ENCODE measurements at regions not wholly inside any gene's neighbourhood (a gene's known extent, or its start where the extent isn't known, plus 50 kb on each side); places are given as distances from the start of the nearest gene placed in this dataset.
A peak's percentile ranks its signal among the peaks of the same experiment; 100 is the strongest.

DNA sequence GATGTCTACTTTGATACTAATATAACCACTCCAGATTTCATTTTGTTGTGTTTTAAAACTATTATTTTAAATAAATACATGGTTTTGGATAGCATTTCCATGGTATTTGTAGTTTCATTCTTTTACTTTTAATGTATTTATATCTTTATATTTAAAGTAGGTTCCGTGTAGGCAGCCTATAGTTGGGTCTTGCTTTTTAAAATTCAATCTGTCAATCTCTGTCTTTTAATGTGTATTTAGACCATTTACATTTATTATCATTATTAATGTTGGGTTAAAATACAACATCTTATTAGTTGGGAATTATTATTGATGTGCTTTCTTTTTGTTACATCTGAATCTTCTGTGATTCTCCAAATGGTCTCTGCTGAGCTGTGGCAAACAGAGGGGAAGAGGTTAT, 412.1 kb downstream of the NPIPA7 start:
- TF ChIP-seq, protein P1, sequence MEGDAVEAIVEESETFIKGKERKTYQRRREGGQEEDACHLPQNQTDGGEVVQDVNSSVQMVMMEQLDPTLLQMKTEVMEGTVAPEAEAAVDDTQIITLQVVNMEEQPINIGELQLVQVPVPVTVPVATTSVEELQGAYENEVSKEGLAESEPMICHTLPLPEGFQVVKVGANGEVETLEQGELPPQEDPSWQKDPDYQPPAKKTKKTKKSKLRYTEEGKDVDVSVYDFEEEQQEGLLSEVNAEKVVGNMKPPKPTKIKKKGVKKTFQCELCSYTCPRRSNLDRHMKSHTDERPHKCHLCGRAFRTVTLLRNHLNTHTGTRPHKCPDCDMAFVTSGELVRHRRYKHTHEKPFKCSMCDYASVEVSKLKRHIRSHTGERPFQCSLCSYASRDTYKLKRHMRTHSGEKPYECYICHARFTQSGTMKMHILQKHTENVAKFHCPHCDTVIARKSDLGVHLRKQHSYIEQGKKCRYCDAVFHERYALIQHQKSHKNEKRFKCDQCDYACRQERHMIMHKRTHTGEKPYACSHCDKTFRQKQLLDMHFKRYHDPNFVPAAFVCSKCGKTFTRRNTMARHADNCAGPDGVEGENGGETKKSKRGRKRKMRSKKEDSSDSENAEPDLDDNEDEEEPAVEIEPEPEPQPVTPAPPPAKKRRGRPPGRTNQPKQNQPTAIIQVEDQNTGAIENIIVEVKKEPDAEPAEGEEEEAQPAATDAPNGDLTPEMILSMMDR (IDR thresholded peaks at IDR 0.05; ENCODE audit: insufficient read depth, low read depth, low read length, missing control alignments) = no peak
- H3K4me3 ChIP-seq (ENCODE audit: low read depth, low read length) = no peak overlapping the region
- DNase-seq (ENCODE audit: low read depth) = no peak

DNA sequence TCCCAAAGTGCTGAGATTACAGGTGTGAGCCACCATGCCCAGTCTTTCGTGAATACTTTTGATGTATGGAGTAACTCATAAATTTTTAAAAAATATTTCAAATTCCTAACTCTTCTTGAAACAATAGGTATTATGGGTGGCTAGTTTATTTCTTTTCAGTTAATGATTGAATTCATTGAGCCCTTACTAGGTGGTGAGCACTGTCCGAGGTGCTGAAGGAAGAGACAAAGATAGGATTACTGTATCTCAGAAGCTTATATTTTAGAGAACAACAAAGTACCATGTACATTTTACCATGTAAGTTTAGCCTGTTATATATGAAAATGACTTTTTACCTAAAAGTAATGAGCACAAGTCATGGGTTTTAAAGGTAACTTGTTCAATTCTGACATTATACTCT, 418.3 kb downstream of the NPIPA7 start:
- TF ChIP-seq, protein P1 (IDR thresholded peaks at IDR 0.05; ENCODE audit: insufficient read depth, low read depth, low read length, missing control alignments) = no peak
- H3K4me3 ChIP-seq (ENCODE audit: low read depth, low read length) = no peak overlapping the region
- DNase-seq (ENCODE audit: low read depth) = peak; percentile 1

DNA sequence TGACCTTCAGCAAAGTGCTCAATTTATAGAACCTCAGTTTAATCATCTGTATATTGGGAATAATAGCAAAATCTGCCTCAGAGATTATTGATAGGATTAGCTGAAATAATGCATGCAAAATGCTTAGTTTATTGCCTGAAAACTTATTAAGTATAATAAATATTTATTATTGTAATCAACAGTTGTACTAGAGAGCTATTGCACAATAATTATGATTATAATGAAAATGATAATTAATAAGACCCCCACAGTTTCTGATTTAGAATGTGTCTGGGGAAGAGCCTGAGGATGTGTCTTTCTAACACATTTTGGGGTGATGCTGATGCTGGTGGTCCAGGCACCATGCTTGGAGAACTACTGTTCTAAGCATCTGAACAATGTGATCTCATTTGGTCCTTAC, 419.6 kb downstream of the NPIPA7 start:
- TF ChIP-seq, protein P1 (IDR thresholded peaks at IDR 0.05; ENCODE audit: insufficient read depth, low read depth, low read length, missing control alignments) = no peak
- no peak for DNase-seq (ENCODE audit: low read depth)
- no peak overlapping the region for H3K4me3 ChIP-seq (ENCODE audit: low read depth, low read length)

DNA sequence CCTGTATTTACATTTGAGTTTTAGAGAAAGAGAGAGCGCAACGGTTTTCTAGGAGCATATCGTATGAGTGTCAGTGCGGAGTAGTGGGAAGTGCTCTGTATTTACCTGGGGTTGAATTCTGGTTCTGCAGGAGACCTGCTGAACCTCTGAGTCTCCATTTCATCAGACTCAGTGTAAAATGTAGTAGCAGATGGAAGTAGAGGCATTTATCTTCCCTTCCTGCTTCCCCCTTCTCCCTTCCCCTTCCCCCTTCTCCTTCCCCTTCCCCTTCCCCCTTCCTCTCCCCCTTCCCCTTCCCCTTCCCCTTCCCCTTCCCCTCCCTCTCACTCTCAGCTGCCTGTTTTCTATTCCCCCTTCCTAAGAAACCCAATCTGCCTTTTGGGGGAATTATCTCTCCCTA, 426.9 kb downstream of the NPIPA7 start:
- TF ChIP-seq, protein P1 (IDR thresholded peaks at IDR 0.05; ENCODE audit: insufficient read depth, low read depth, low read length, missing control alignments) = no peak
- no peak for DNase-seq (ENCODE audit: low read depth)
- no peak overlapping the region for H3K4me3 ChIP-seq (ENCODE audit: low read depth, low read length)

DNA sequence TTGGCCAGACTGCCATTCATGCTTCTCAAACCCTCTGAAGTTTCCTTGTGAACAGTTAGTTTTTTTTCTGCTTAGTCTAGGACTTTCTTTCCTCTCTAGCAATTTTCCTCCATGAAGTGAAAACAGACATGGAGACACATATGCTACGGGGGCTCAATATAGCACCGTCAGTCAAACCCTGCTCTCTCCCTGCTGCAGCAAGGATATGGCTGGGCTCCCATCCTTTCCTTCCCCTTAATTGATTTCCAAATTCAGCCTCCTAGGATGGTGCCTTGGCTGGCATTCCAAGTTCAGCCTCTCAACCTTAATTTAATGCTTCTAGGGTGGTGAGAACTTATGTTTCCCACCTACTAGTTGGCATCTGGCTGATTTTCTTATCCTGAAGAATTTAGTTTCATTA, 436.7 kb downstream of the NPIPA7 start:
- TF ChIP-seq, protein P1 (IDR thresholded peaks at IDR 0.05; ENCODE audit: insufficient read depth, low read depth, low read length, missing control alignments) = no peak
- DNase-seq (ENCODE audit: low read depth) = no peak
- H3K4me3 ChIP-seq (ENCODE audit: low read depth, low read length) = no peak overlapping the region

DNA sequence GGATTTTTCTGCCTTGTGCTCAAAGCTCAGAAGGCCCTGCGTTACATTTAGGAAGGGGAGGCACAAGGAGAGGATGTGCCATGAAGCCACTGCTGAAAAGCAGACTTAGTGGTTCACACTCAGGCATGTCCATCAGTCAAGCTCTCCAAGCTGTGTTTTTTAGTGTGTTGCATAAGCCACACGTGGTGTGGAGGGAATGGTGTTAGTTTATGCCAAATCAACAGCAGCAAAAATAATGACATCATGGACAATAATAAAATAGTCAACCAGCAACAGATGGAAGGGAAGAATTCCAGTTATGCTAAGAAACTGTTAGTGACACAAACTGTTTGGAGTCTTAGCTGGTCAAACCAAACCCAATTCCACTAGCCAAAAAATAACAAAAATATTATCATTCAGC, 438.3 kb downstream of the NPIPA7 start:
- DNase-seq (ENCODE audit: low read depth) = no peak
- TF ChIP-seq, protein P1 (IDR thresholded peaks at IDR 0.05; ENCODE audit: insufficient read depth, low read depth, low read length, missing control alignments) = no peak
- H3K4me3 ChIP-seq (ENCODE audit: low read depth, low read length) = no peak overlapping the region

DNA sequence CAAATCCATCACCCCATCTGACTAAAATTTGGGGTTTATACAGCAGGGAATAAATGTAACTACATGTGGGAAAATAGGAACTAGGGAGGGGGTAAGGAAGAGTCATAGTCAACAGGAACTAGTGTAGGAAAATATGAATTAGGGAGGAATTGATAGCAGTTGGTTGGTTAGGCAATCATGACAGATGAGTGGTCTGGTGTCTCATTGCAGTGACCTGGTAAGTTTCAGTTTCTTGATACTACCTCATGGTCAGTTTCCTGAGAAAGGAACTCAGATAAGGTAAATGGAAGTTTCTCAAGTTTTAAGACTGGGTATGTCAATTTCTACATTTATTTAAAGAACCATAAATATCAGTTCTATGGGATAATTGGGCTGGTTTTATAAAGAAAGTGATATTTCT, 442.3 kb downstream of the NPIPA7 start:
- H3K4me3 ChIP-seq (ENCODE audit: low read depth, low read length) = no peak overlapping the region
- TF ChIP-seq, protein P1 (IDR thresholded peaks at IDR 0.05; ENCODE audit: insufficient read depth, low read depth, low read length, missing control alignments) = no peak
- DNase-seq (ENCODE audit: low read depth) = no peak

All from GM12865 (cell line).